Mesenchymal stem cell (in vitro differentiated cells and primary cell): ENCODE measurements at regions not wholly inside any gene's neighbourhood (a gene's known extent, or its start where the extent isn't known, plus 50 kb on each side); places are given as distances from the start of the nearest gene placed in this dataset.

ENCODE experiments used
- DNase-seq: peaks from one replicate; pipeline ENCODE4 v3.0.0-alpha.2; 2013
- H2AFZ ChIP-seq: one replicate; pipeline ENCODE4 v1.6.1; 2013; ENCODE audit warnings: low read depth, mild to moderate bottlenecking, control low read depth, inconsistent platforms, low read length, moderate library complexity
- H2AK5ac ChIP-seq: 2 replicates; pipeline ENCODE4 v1.6.1; 2013; ENCODE audit warnings: low read length, moderate library complexity, mild to moderate bottlenecking, inconsistent platforms; ENCODE audit not compliant: severe bottlenecking
- H2BK120ac ChIP-seq: one replicate; pipeline ENCODE4 v1.6.1; 2013; ENCODE audit warnings: low read depth, mild to moderate bottlenecking, inconsistent platforms, low read length, moderate library complexity
- H2BK12ac ChIP-seq, 2 experiments: one replicate each; pipeline ENCODE4 v1.6.1; 2013; ENCODE audit warnings: inconsistent platforms in 2 of 2, low read length in 2 of 2, mild to moderate bottlenecking in 2 of 2, moderate library complexity in 2 of 2, control low read depth in 1 of 2
- H2BK15ac ChIP-seq: one replicate; pipeline ENCODE4 v1.6.1; 2013; ENCODE audit warnings: mild to moderate bottlenecking, low read depth, inconsistent platforms; ENCODE audit not compliant: poor library complexity, severe bottlenecking
- H2BK5ac ChIP-seq: 2 replicates; pipeline ENCODE4 v1.6.1; 2013; ENCODE audit warnings: low read depth, mild to moderate bottlenecking, low read length, control low read depth, inconsistent platforms; ENCODE audit not compliant: poor library complexity, severe bottlenecking
- H3K14ac ChIP-seq, 2 experiments: one replicate each; pipeline ENCODE4 v1.6.1; 2013; ENCODE audit warnings: inconsistent platforms in 2 of 2, low read length in 2 of 2, control low read depth in 1 of 2, mild to moderate bottlenecking in 1 of 2, moderate library complexity in 1 of 2
- H3K18ac ChIP-seq, 2 experiments: one replicate each; pipeline ENCODE4 v1.6.1; 2013; ENCODE audit warnings: inconsistent platforms in 2 of 2, low read length in 2 of 2, control low read depth in 1 of 2, low read depth in 1 of 2, mild to moderate bottlenecking in 1 of 2
- H3K23ac ChIP-seq, 2 experiments: one replicate each; pipeline ENCODE4 v1.6.1; 2013; ENCODE audit warnings: inconsistent platforms in 2 of 2, low read length in 2 of 2, mild to moderate bottlenecking in 2 of 2, moderate library complexity in 2 of 2, control low read depth in 1 of 2
- H3K27ac ChIP-seq: 2 replicates; pipeline ENCODE4 v1.5.1; 2013; ENCODE audit warnings: mild to moderate bottlenecking, moderate library complexity, low read length, control low read depth, inconsistent platforms; ENCODE audit not compliant: poor library complexity, severe bottlenecking
- H3K27me3 ChIP-seq, 2 experiments: 2 replicates each; pipeline versions ENCODE4 v1.6.1 to v1.7.0; 2013; ENCODE audit warnings: low read length in 2 of 2, mild to moderate bottlenecking in 2 of 2, moderate library complexity in 2 of 2, control low read depth in 1 of 2, inconsistent platforms in 1 of 2; ENCODE audit not compliant: control insufficient read depth in 1 of 2, insufficient read depth in 1 of 2
- H3K36me3 ChIP-seq, 2 experiments: 2 replicates each; pipeline versions ENCODE4 v1.6.1 to v1.7.0; 2013; ENCODE audit warnings: low read length in 2 of 2, control low read depth in 1 of 2, inconsistent platforms in 1 of 2, low read depth in 1 of 2, mild to moderate bottlenecking in 1 of 2; ENCODE audit not compliant: insufficient read depth in 2 of 2, control insufficient read depth in 1 of 2
- H3K4ac ChIP-seq, 2 experiments: one replicate each; pipeline ENCODE4 v1.6.1; 2013; ENCODE audit warnings: inconsistent platforms in 2 of 2, low read length in 2 of 2, mild to moderate bottlenecking in 2 of 2, moderate library complexity in 2 of 2, control low read depth in 1 of 2, low read depth in 1 of 2
- H3K4me1 ChIP-seq: 2 replicates; pipeline ENCODE4 v1.6.1; 2013; ENCODE audit warnings: low read depth, low read length, control low read depth; ENCODE audit not compliant: control insufficient read depth, insufficient read depth
- H3K4me2 ChIP-seq: 2 replicates; pipeline ENCODE4 v1.6.1; 2013; ENCODE audit warnings: low read length, mild to moderate bottlenecking, inconsistent platforms; ENCODE audit not compliant: poor library complexity, severe bottlenecking
- H3K4me3 ChIP-seq, 2 experiments: 2 replicates each; pipeline versions ENCODE4 v1.5.1 to v1.7.0; 2013; ENCODE audit warnings: low read length in 2 of 2, mild to moderate bottlenecking in 2 of 2, control low read depth in 1 of 2, low read depth in 1 of 2; ENCODE audit not compliant: insufficient read depth in 1 of 2
- H3K79me1 ChIP-seq: replicated peaks from 2 replicates; pipeline ENCODE4 v1.6.1; 2013; ENCODE audit warnings: mild to moderate bottlenecking, control low read depth, low read length, inconsistent platforms; ENCODE audit not compliant: poor library complexity, severe bottlenecking
- H3K9ac ChIP-seq: 2 replicates; pipeline ENCODE4 v1.7.0; 2013; ENCODE audit warnings: mild to moderate bottlenecking, low read length, moderate library complexity
- H3K9me3 ChIP-seq: 2 replicates; pipeline ENCODE4 v1.7.0; 2013; ENCODE audit warnings: mild to moderate bottlenecking, low read length; ENCODE audit not compliant: control insufficient read depth
- H4K8ac ChIP-seq: one replicate; pipeline ENCODE4 v1.6.1; 2013; ENCODE audit warnings: inconsistent platforms, mild to moderate bottlenecking, low read length, moderate library complexity
- H4K91ac ChIP-seq: one replicate; pipeline ENCODE4 v1.6.1; 2013; ENCODE audit warnings: mild to moderate bottlenecking, low read length, inconsistent platforms
- WGBS: methylation state at CpG from one replicate; pipeline ENCODE4 v1.1.7; 2013; ENCODE audit warnings: mixed read lengths; 5-methylcytosine and 5-hydroxymethylcytosine counted together

GRCh38 chr13:97749174-97749573, 204.3 kb upstream of the IPO5 start:
- H2BK5ac ChIP-seq, result no peak overlapping the region
- no peak overlapping the region for H2AK5ac ChIP-seq
- H4K91ac ChIP-seq, result no peak overlapping the region

DNA sequence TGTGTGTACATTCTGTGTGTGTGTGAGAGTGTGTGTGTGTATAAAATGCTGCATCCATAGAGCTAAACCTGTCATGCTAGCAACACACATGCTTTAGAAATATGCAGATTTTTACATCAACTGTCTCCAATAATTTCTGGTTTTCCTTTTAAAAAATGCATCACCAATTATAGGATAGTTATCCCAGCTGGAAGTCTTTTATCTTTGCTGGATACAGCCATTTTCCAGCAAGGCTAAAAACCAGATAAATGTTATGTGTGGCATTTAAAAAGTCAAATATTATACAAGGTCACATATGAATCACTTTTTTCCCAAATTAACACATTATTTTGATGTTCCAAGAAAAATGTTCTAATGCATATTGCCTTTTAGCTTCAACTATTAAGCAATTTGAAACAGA, 202.0 kb upstream of the IPO5 start:
- Histone ChIP-seq H3K4ac (no peak overlapping the region), H3K14ac (no peak overlapping the region)
- no peak for DNase-seq

More at GRCh38 chr13:97749174-97749573, 204.3 kb upstream of the IPO5 start:
- no peak overlapping the region for H3K9ac ChIP-seq
- peaks cover 5% of the 10 kb centered on the region for H3K9me3 ChIP-seq
- DNase-seq, result no peak
- H3K14ac ChIP-seq, result no peak overlapping the region
- no peak overlapping the region for H2BK15ac ChIP-seq
- H3K79me1 ChIP-seq, result no peaks in the 10 kb centered on the region
- no peak overlapping the region for H2BK120ac ChIP-seq
- H3K4me2 ChIP-seq, result no peak overlapping the region
- H2AFZ ChIP-seq, result no peak overlapping the region
- no peak overlapping the region for H4K8ac ChIP-seq
- H3K27me3 ChIP-seq, result no peaks in the 10 kb centered on the region
- no peak overlapping the region for H2BK12ac ChIP-seq
- no peaks in the 10 kb centered on the region for H3K36me3 ChIP-seq
- H3K4ac ChIP-seq, result no peak overlapping the region
- H3K23ac ChIP-seq, result no peak overlapping the region
- H3K27ac ChIP-seq, result no peak overlapping the region
- H3K18ac ChIP-seq, result no peak overlapping the region
- WGBS, result 82% methylated on average over 5 of the region's 5 CpGs
- H3K4me1 ChIP-seq, result no peaks in the 10 kb centered on the region
- no peak overlapping the region for H3K4me3 ChIP-seq

GRCh38 chr13:97752961-97753668, 200.4 kb upstream of the IPO5 start:
- peaks cover 0 to 7% of the 10 kb centered on the region in 2 experiments for H3K27me3 ChIP-seq
- H3K27ac ChIP-seq, result no peak overlapping the region
- no peak overlapping the region for H3K9ac ChIP-seq
- no peak overlapping the region for H2BK120ac ChIP-seq
- WGBS, result 70% methylated on average over 7 of the region's 7 CpGs
- H2AFZ ChIP-seq, result no peak overlapping the region
- no peaks in the 10 kb centered on the region for H3K79me1 ChIP-seq
- no peak overlapping the region for H4K8ac ChIP-seq
- H3K23ac ChIP-seq, result no peak overlapping the region
- H3K4me1 ChIP-seq, result no peaks in the 10 kb centered on the region
- H3K9me3 ChIP-seq, result peaks cover 5% of the 10 kb centered on the region
- no peak overlapping the region for H3K14ac ChIP-seq
- H2AK5ac ChIP-seq, result no peak overlapping the region
- no peak overlapping the region for H3K4me2 ChIP-seq
- H2BK5ac ChIP-seq, result no peak overlapping the region
- no peak for DNase-seq
- no peak overlapping the region for H2BK15ac ChIP-seq
- H4K91ac ChIP-seq, result no peak overlapping the region
- no peak overlapping the region for H3K4me3 ChIP-seq
- H3K4ac ChIP-seq, result no peak overlapping the region
- H3K18ac ChIP-seq, result no peak overlapping the region
- no peaks in the 10 kb centered on the region for H3K36me3 ChIP-seq
- no peak overlapping the region for H2BK12ac ChIP-seq

More for the DNA sequence above, 202.0 kb upstream of the IPO5 start:
- H4K8ac ChIP-seq, result no peak overlapping the region
- no peak overlapping the region for H2BK5ac ChIP-seq
- H3K23ac ChIP-seq, result no peak overlapping the region
- H2BK120ac ChIP-seq, result no peak overlapping the region
- no peaks in the 10 kb centered on the region for H3K4me1 ChIP-seq
- no peaks in the 10 kb centered on the region for H3K79me1 ChIP-seq
- no peak overlapping the region for H3K9ac ChIP-seq
- H4K91ac ChIP-seq, result no peak overlapping the region
- peaks cover 5% of the 10 kb centered on the region for H3K9me3 ChIP-seq
- H3K4me2 ChIP-seq, result no peak overlapping the region
- no peak overlapping the region for H3K27ac ChIP-seq
- no peak overlapping the region for H2BK15ac ChIP-seq
- H3K36me3 ChIP-seq, result no peaks in the 10 kb centered on the region
- H2AFZ ChIP-seq, result no peak overlapping the region
- no peak overlapping the region for H3K4me3 ChIP-seq
- no peak overlapping the region for H2AK5ac ChIP-seq
- H3K18ac ChIP-seq, result no peak overlapping the region
- no peak overlapping the region for H2BK12ac ChIP-seq
- peaks cover 0 to 2% of the 10 kb centered on the region in 2 experiments for H3K27me3 ChIP-seq

DNA sequence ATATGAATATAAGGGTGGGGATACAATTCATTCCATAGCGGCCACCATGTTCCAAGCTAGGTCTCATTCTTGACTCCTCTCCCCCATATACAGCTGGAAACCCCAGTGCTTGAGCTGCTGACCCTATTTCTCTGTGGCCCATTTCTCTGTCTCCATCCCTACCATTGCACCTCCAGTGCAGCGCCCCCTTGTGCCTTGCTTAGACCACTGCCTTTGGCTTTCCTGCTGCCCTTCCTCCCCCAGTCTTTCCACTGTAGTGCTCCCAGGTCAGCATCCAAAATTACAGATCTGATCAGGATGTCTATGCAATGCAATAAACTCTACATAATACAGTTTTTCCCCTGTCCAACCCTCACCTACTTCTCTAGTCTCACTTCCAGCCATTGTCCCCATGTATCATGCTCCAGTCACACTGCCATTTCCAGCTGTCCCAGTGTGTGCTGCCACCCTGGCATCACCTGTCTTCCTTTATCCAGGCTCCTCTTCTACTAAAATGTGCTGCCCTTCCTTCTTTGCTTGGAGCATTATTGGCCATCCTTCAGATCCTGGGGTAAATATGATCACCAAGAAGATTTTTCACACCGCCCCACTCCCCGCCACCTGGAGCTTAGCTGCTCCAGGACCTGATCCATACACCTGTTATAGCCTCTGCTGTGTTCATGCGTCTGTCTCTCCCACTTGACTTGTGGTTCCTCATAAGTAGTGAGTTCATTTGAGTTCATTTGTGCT, 199.4 kb upstream of the IPO5 start:
- DNase-seq, result no peak
- no peak overlapping the region for H4K8ac ChIP-seq
- no peak overlapping the region for H3K23ac ChIP-seq
- no peak overlapping the region for H3K4me3 ChIP-seq
- no peak overlapping the region for H3K4me2 ChIP-seq
- H2BK12ac ChIP-seq, result no peak overlapping the region
- no peak overlapping the region for H3K27ac ChIP-seq
- H3K4ac ChIP-seq, result no peak overlapping the region
- H2BK15ac ChIP-seq, result no peak overlapping the region
- 65% methylated on average over 4 of the region's 5 CpGs for WGBS
- H3K36me3 ChIP-seq, result no peaks in the 10 kb centered on the region
- H2AFZ ChIP-seq, result no peak overlapping the region
- peaks cover 5% of the 10 kb centered on the region for H3K9me3 ChIP-seq
- H3K18ac ChIP-seq, result no peak overlapping the region
- no peak overlapping the region for H2BK120ac ChIP-seq
- no peak overlapping the region for H3K9ac ChIP-seq
- peaks cover 0 to 7% of the 10 kb centered on the region in 2 experiments for H3K27me3 ChIP-seq
- H3K4me1 ChIP-seq, result no peaks in the 10 kb centered on the region
- no peak overlapping the region for H2BK5ac ChIP-seq
- no peak overlapping the region for H3K14ac ChIP-seq
- no peaks in the 10 kb centered on the region for H3K79me1 ChIP-seq
- H2AK5ac ChIP-seq, result no peak overlapping the region
- no peak overlapping the region for H4K91ac ChIP-seq
